HAP-1 (cell line): ENCODE measurements at regions not wholly inside any gene's neighbourhood (a gene's known extent, or its start where the extent isn't known, plus 50 kb on each side); places are given as distances from the start of the nearest gene placed in this dataset.

Experiments used
- DNase-seq, 2 experiments: peaks; one replicate each; pipeline ENCODE4 v3.0.0-alpha.2; 2016 to 2020; ENCODE audit warnings: low spot score in 2 of 2
- H3K27me3 ChIP-seq: fragments of 250-450 bp; sonication (Bioruptor Pico); 2 replicates; pipeline ENCODE4 v1.5.1; 2020; ENCODE audit warnings: low read depth, mild to moderate bottlenecking, moderate library complexity
- H3K36me3 ChIP-seq: fragments of 250-450 bp; sonication (Bioruptor Pico); replicated peaks from 2 replicates; pipeline ENCODE4 v1.5.1; 2020; ENCODE audit warnings: mild to moderate bottlenecking
- H3K4me1 ChIP-seq: fragments of 250-450 bp; sonication (Bioruptor Pico); 2 replicates; pipeline ENCODE4 v1.5.1; 2020; ENCODE audit warnings: mild to moderate bottlenecking
- H3K4me3 ChIP-seq: fragments of 250-450 bp; sonication (Bioruptor Pico); 2 replicates; pipeline ENCODE4 v1.5.1; 2020; ENCODE audit warnings: mild to moderate bottlenecking, moderate library complexity
- H3K9me3 ChIP-seq: fragments of 250-450 bp; sonication (Bioruptor Pico); 2 replicates; pipeline ENCODE4 v1.5.1; 2020; ENCODE audit warnings: mild to moderate bottlenecking, moderate library complexity
- in situ Hi-C: fragments of 300-500 bp; cut with MboI; formaldehyde crosslinking; loops from 3 replicates; pipeline ENCODE4 v1.14.3; 2020; ENCODE audit warnings: low sequenced_read_pairs, inconsistent platforms, mixed read lengths

DNA sequence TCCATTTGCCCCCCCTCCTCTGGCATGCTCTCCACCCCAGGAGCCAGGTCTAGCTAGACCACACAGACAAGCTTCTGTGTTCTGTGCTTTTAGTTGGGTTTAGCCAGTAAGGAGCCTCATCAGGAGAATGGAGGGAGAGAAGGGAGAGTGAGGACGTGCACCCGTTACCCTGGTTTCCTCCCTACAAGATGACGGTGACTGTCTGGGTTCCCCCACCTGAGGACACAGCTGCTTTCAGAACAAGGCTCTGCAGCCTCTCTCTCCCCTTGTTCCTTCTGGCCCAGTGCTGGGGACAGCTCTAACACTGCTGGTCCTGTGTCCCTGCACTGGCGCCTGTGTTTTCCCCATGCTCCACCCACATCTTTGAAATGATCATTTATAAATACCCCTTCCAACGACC, 184.4 kb upstream of the GALNT2 start:
- H3K27me3 ChIP-seq: peaks cover 13% of the 10 kb centered on the region
- H3K4me3 ChIP-seq: no peak overlapping the region
- no peaks in the 10 kb centered on the region for H3K4me1 ChIP-seq
- H3K36me3 ChIP-seq: no peaks in the 10 kb centered on the region
- in situ Hi-C loops: no loop called here
- no peaks in the 10 kb centered on the region for H3K9me3 ChIP-seq
- DNase-seq: no peak

DNA sequence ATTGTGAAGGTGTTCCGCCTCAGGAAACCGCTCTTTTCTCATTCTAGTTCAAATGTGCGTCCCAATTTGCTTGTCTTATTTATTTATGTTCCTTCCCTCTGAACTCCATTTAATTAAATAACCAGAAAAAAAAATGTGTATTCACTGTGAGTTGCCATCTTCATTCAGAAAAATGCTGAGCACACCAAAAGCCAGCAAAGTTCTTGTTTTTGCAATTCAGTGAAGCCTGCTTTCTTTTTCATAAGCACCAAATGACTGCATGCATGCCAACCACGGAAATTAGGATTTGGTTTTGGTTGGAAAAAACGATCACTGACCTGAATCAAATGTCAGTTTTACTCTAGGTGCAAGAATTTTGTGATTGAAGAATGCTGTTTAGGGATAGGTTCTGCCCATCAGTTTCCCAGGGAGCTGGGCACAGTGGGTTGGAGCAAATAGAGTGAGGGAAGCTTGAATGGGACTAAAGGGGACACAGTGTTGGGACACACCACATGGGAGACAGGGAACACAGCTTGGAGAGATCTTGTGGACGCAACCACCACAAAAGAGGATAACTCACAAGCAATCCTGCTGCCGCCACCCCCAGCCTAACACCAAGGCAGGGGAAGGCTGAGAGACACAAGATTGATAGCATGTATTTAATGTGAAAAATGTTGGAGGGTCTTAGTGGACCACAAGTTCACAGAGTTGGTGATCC, 183.4 kb upstream of the GALNT2 start:
- no peak for DNase-seq
- Histone ChIP-seq H3K36me3 (no peaks in the 10 kb centered on the region), H3K27me3 (peaks cover 13% of the 10 kb centered on the region), H3K4me3 (no peak overlapping the region), H3K4me1 (no peaks in the 10 kb centered on the region), H3K9me3 (no peaks in the 10 kb centered on the region)
- in situ Hi-C loops: no loop called here

DNA sequence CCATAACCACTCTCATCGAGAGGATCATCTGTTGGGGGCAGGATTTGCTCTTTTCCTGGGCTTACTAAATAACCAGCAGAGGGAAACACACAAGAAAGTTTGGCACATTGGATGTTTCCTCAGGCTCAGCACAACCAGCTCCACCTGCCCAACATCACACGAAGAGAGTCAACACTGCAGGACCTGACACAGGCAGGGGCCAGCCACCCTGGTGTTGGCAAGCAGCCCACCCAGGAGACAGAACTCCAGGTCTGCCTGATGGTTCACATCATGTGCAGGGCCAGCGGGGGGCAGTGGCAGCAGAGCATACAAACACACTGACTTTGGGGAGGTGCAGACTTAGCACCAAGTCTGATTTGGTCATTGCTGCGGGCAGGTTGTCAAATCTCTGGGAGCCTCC, 182.3 kb upstream of the GALNT2 start:
- in situ Hi-C loops: no loop called here
- no peaks in the 10 kb centered on the region for H3K9me3 ChIP-seq
- no peak overlapping the region for H3K4me3 ChIP-seq
- no peaks in the 10 kb centered on the region for H3K4me1 ChIP-seq
- H3K27me3 ChIP-seq: peaks cover 13% of the 10 kb centered on the region
- no peaks in the 10 kb centered on the region for H3K36me3 ChIP-seq
- DNase-seq: no peak

DNA sequence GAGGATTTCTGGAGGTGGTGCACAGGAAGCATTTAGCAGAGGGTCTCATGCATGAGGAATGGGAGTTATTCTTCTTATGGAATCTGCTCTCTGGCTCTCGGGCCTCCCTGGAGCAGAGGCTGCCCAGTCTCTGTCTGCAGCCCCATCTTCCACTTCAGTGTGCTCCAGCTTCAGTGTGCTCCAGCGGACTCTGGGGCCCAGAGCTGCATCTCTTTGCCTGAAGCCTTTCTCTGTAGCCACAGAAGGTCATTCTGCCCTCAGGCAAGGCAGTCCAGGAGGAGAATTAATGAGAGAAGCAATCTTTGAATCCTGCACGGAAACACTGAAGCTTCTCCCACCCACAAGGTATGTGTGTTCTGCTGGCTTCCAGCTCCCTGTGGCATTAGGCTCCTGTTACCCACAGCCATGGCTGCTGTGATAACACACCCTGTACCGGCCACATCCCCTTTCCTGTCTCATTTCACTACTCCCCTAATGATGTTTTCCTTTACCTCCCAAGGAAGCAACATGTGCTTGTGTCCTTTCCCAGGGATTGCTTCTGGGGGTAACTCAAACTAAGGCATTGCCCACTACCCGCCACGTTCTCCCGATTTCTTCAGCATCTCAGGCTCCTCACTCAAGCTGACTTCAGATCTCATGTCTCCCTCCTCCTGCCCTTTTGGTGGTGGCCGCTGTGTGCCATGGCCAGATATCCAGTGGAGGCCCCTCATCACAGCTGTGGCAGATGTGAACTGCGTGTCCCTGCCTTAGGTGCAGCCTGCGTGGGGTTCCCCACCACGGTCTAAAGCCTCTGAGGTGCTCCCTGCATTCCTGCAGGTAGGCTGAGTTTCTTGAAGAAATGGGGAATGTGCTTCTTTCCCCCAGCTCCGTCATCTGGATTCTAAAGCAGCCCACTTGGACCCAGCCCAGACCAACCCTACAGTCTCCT, 181.2 kb upstream of the GALNT2 start:
- H3K36me3 ChIP-seq: no peaks in the 10 kb centered on the region
- no peak overlapping the region for H3K4me3 ChIP-seq
- in situ Hi-C loops: no loop called here
- H3K9me3 ChIP-seq: no peaks in the 10 kb centered on the region
- no peak for DNase-seq
- peaks cover 13% of the 10 kb centered on the region for H3K27me3 ChIP-seq
- no peaks in the 10 kb centered on the region for H3K4me1 ChIP-seq

DNA sequence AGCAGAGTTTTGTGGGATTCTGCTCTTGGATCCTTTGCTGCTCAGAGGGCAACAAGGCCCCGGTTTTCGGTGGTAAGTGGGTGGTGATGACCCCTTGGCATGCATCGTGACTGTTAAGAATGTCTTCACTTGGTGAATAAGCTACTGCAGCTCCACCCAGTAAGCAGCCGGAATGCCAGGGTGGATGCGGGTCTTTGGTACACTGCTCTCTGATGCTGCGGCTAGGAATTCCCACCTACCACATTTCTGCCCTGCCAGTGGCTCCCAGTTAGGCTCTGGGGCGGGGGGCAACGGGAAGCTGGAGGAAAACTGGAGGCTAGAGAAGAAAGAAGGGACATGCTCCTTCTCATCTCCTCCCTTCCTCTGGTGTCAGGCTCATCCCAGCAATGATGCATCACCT, 180.4 kb upstream of the GALNT2 start:
- Histone ChIP-seq H3K4me1 (no peaks in the 10 kb centered on the region), H3K4me3 (no peak overlapping the region), H3K9me3 (no peaks in the 10 kb centered on the region), H3K36me3 (no peaks in the 10 kb centered on the region), H3K27me3 (peaks cover 13% of the 10 kb centered on the region)
- DNase-seq: no peak
- in situ Hi-C loops: no loop called here

DNA sequence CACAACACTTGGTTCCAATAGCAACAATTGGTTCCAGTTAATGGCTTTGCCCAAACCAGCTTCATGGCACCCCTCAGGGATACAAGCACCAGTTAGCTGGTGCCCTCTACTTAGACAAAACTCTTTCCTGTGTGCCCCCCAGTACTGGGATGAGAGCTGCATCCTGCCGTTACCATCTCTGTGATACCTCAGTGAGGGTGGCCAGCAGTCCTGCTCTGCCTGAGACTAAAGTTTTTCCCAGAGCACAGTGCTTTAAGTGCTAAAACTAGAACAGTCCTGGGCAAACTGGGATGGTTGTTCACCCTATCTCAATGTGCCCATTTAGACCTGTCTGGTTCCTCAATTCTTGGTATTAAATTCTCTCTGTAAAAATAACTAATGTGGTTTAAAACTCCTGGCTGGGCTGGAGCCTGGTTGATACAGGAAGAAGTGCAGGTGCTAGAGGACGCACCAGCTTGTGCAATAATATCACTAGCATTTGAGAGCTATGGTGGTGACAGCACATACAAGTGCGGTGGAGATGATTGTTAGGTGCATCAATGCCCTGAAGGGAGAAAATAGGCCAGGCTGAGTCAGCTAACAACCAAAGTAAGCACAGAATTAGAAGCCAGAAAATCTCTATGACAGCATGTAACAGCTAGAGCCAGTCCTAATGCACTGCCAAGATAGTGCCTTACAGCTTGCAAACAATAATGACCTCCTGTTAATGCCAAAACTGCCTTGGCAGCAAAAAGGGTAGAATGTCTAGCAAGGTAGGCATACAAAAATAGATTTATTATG, 179.8 kb upstream of the GALNT2 start:
- Histone ChIP-seq H3K4me3 (no peak overlapping the region), H3K4me1 (no peaks in the 10 kb centered on the region), H3K27me3 (peaks cover 12% of the 10 kb centered on the region), H3K9me3 (no peaks in the 10 kb centered on the region), H3K36me3 (no peaks in the 10 kb centered on the region)
- no peak for DNase-seq
- in situ Hi-C loops: no loop called here

DNA sequence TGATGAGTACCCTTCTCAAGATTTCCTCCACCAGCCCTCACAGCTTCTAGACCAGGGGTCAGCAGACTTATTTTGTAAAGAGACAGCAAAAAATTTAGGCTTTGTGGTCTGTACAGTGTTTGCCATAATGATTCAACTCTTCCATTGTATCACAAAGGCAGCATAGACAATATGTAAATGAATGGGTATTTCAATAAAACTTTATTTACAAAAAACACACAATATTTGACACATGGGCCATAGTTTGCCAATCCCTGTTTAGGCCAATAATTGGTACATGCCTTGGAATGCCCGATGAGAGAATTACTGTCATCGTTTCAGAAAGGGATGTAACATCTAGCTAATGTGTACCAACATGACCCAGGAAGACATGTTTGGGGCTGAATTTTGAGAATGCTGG, 178.9 kb upstream of the GALNT2 start:
- Histone ChIP-seq H3K9me3 (no peaks in the 10 kb centered on the region), H3K36me3 (no peaks in the 10 kb centered on the region), H3K4me3 (no peak overlapping the region), H3K27me3 (peaks cover 15% of the 10 kb centered on the region), H3K4me1 (no peaks in the 10 kb centered on the region)
- DNase-seq: no peak
- in situ Hi-C loops: no loop called here

DNA sequence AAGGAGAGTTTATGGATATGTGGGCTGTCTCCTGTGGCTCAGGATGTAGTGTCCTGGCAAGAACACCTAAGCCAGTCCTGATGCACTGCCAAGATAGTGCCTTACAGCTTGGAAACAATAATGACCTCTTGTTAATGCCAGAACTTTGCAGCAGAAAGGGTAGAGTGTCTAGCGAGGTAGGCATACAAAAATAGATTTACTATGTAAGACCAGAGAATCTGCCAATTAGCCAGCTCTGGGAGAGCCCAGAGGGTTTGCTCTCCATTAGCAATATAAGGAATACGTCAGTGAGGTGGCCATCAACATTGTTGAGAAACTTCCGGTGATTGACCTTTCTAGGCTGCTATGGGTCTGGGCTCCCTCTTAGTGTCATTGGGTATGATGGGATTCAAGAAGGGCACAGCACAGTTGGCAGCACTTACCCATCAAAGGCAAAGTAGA, 178.5 kb upstream of the GALNT2 start:
- Histone ChIP-seq H3K4me3 (no peak overlapping the region), H3K9me3 (no peaks in the 10 kb centered on the region), H3K4me1 (no peaks in the 10 kb centered on the region), H3K27me3 (peaks cover 16% of the 10 kb centered on the region), H3K36me3 (no peaks in the 10 kb centered on the region)
- DNase-seq: no peak
- in situ Hi-C loops: no loop called here

DNA sequence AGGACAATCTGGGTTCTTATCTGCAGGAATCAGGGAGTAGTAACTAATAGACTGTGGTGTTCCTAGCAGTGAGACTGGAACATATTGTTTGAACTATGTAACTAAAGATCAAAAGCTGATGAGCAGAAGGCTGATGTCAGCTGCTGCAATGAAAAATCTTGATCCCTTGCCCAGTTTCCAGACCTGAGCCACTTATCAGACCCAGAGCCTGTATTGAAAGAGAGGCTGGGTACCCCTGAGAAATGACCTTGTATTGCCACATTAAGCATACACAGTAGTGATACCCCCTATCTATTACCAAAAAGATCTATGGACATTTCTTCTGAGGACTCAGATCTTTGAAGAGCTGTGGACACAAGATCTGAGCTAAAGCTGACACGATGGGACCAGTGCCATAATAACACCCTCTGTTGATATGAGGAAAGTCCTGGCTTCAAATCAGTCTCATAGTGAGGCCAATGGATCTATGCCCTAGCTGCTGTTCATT, 178.0 kb upstream of the GALNT2 start:
- H3K36me3 ChIP-seq: no peaks in the 10 kb centered on the region
- H3K4me1 ChIP-seq: no peaks in the 10 kb centered on the region
- no peaks in the 10 kb centered on the region for H3K9me3 ChIP-seq
- no peak overlapping the region for H3K4me3 ChIP-seq
- in situ Hi-C loops: no loop called here
- DNase-seq: no peak
- peaks cover 18% of the 10 kb centered on the region for H3K27me3 ChIP-seq

DNA sequence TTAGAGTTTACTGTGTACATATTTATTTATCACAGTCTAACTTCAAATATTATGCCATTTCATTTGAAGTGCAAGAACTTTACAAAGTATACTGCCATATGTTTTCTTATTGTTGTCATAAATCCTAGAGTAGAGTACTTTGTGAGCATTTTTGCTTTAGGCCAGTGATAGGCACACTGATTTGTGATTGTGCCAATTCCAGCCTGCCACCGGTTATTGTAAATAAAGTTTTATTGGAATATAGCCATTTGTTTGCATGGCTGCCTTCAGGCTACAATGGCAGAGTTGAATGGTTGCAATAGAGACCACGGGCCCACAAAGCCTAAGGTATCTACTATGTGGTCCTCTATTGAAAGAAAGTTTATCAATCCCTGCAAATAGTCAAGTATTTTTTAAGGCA, 175.8 kb upstream of the GALNT2 start:
- peaks cover 13% of the 10 kb centered on the region; the same call in 1 of the 2 replicates for H3K27me3 ChIP-seq
- no peaks in the 10 kb centered on the region for H3K9me3 ChIP-seq
- in situ Hi-C loops: no loop called here
- no peaks in the 10 kb centered on the region for H3K4me1 ChIP-seq
- no peak overlapping the region for H3K4me3 ChIP-seq
- no peak for DNase-seq
- H3K36me3 ChIP-seq: no peaks in the 10 kb centered on the region

DNA sequence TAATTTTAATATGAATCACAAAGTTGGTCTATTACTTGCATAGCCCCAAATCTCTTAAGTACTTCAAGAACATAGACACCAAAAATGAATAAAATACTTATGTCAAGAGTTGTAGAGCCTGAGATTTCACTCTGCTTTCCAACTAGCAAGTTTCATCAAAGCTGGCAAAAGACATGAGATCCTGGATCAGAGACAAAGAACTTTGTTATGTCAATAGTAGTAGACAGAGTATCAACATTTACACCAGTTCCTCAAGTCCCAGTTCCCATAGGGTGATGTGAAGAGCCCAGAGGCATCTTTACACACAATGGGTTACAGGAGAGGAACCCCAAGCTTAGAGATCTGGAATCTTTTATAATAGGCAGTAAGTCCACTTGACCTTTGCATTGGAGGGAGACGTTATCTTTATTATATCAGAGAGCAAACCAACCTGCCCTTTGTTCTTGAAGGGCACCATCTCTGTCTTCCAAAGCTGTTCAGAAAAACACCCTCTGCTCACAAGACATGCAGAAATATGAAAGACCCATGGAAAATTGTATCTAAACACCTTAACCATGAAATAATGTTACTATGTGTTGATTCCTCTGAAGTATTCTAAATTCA, 174.4 kb upstream of the GALNT2 start:
- Histone ChIP-seq H3K36me3 (no peaks in the 10 kb centered on the region), H3K27me3 (peaks cover 8% of the 10 kb centered on the region; the same call in 1 of the 2 replicates), H3K9me3 (no peaks in the 10 kb centered on the region), H3K4me3 (no peak overlapping the region), H3K4me1 (no peaks in the 10 kb centered on the region)
- no peak for DNase-seq
- in situ Hi-C loops: no loop called here

DNA sequence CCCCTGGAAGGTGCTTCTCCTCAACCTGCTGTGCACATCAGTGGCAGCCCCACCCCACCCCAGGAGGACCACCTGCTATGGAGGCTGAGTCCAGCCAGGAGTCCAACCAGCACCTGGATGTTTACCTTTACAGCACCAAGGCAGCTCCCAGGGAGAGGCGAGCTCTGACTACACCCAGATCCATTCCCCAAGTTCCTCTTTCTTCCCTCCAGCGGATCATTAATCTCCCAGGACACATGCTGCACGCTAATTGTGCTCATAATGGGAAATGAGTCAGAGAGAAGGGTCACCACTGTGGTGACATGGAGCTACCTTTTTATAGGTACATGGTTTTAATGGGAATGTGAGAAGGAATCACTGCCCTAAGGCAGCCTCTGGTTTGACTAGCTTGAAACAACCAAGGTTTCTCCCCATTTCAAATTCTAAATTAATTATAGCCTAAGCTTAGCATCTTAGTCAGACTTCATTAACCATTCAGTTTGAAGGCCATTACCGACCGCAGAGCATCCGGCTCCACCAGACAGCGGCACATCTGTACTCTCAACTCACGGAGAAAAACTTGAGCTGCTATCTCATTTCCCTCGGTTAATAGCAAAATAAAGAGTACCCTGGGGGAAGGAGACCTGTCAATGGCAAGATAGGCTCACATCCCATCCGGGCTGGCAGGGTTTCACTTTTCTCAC, 173.1 kb upstream of the GALNT2 start:
- Histone ChIP-seq H3K4me1 (no peaks in the 10 kb centered on the region), H3K9me3 (no peaks in the 10 kb centered on the region), H3K4me3 (no peak overlapping the region), H3K27me3 (peaks cover 11% of the 10 kb centered on the region; the same call in 1 of the 2 replicates), H3K36me3 (no peaks in the 10 kb centered on the region)
- DNase-seq: no peak
- in situ Hi-C loops: no loop called here

DNA sequence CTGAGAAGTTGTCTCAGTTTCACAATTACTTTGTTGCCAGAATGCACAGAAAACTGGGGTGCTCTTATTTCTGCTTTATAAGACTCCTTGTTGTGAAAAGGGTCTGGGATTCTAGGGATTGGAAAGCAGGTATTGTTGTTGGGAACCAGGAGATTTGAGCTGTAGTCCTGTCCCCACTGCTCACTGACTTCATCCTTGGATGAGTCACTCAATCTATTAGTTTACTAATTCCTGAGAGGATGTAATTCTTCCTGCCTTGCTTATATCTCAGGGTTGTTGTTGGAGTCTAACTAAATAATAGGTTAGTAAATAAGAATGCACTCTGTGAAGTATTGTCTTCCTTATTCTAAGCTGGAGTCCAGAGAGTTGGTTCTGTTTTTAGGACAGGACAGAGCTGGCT, 172.5 kb upstream of the GALNT2 start:
- no peak for DNase-seq
- no peaks in the 10 kb centered on the region for H3K9me3 ChIP-seq
- no peaks in the 10 kb centered on the region for H3K36me3 ChIP-seq
- in situ Hi-C loops: no loop called here
- H3K4me1 ChIP-seq: no peaks in the 10 kb centered on the region
- H3K4me3 ChIP-seq: no peak overlapping the region
- H3K27me3 ChIP-seq: peaks cover 11% of the 10 kb centered on the region; the same call in 1 of the 2 replicates
